ENCODE measurements at regions not wholly inside any gene's neighbourhood (a gene's known extent, or its start where the extent isn't known, plus 50 kb on each side); places are given as distances from the start of the nearest gene placed in this dataset.

GRCh38 chr21:38885909-38886308, 80.2 kb downstream of the ETS2 start:
- no peak for TF ChIP-seq CTCF (conservative IDR thresholded peaks at IDR 0.05)
- no peak for TF ChIP-seq EZH2 (IDR thresholded peaks at IDR 0.05; ENCODE audit: low read depth)

Data from PC-9 (cell line).